ENCODE measurements at regions not wholly inside any gene's neighbourhood (a gene's known extent, or its start where the extent isn't known, plus 50 kb on each side); places are given as distances from the start of the nearest gene placed in this dataset.

DNA sequence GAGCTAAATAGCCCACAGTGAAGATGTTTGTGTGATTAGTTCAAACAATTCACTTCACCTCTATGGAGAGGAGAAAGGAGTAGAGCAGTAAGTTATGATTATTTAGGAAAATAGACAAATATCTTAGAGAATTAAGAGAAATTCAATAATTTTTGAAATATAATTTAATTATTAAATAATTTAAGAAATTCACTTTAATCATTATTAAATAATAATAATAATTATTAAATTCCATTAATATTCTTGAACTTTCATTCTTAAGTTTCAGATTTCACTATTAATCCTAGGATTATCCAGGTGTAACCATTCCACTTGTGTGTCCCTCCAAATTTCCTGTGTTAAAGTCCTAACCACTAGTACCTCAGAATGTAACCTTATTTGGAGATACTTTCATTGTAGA, 58.9 kb upstream of the RGS18 start:
- TF ChIP-seq CTCF (IDR thresholded peaks at IDR 0.05) (no peak), POLR2AphosphoS5 (IDR thresholded peaks at IDR 0.05) (no peak)
